GM19452 (cell line): ENCODE measurements at regions not wholly inside any gene's neighbourhood (a gene's known extent, or its start where the extent isn't known, plus 50 kb on each side); places are given as distances from the start of the nearest gene placed in this dataset.
"Not testable (repeated sequence)": the region's sequence is repeated elsewhere in the genome, so short reads cannot be mapped to it uniquely, and the experiment has no call there.

Source experiments
- ATAC-seq: cut with Tn5 transposase; IDR thresholded peaks from one replicate; pipeline ENCODE4 v1.9.1; 2021; ENCODE audit not compliant: unreplicated experiment

GRCh38 chr4:131725521-131725920 is 1423.6 kb upstream of the PCDH10 start:
- not testable (repeated sequence) for ATAC-seq

DNA sequence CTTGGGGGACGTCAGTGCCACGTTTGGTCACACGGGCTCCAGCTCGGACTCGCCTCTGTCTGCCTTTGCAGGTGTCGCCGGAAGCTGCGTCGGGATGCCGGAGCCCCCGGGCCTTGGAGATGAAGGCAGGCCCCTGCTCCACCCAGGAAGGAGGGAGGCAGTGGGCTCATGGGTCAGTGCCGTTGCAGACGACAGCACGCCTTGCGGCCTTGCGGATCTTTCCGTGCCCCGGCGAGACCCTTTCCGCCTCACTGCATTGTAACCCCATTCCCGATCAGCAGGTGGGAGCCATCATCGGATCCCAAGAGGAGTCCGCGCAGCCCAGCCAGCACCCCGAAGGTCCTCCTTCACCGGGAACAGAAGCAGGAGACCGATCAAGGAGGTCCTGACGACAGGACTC is 1422.2 kb upstream of the PCDH10 start:
- ATAC-seq = not testable (repeated sequence)

GRCh38 chr4:131727418-131727817 is 1421.7 kb upstream of the PCDH10 start:
- not testable (repeated sequence) for ATAC-seq

DNA sequence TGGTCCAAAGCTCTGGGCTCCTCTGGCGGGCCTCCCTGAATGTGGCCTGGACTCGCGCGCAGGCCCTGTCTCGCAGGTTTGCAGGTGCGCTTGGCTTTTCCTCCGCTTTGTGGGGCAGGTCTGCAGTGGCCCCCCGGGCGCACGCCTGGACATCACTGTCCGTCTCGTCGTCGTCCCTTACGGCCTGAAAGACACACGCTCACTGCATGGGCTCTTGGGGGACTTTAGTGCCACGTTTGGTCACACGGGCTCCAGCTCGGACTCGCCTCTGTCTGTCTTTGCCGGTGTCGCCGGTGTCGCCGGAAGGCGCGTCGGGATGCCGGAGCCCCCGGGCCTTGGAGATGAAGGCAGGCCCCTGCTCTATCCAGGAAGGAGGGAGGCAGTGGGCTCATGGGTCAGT is 1419.9 kb upstream of the PCDH10 start:
- not testable (repeated sequence) for ATAC-seq

DNA sequence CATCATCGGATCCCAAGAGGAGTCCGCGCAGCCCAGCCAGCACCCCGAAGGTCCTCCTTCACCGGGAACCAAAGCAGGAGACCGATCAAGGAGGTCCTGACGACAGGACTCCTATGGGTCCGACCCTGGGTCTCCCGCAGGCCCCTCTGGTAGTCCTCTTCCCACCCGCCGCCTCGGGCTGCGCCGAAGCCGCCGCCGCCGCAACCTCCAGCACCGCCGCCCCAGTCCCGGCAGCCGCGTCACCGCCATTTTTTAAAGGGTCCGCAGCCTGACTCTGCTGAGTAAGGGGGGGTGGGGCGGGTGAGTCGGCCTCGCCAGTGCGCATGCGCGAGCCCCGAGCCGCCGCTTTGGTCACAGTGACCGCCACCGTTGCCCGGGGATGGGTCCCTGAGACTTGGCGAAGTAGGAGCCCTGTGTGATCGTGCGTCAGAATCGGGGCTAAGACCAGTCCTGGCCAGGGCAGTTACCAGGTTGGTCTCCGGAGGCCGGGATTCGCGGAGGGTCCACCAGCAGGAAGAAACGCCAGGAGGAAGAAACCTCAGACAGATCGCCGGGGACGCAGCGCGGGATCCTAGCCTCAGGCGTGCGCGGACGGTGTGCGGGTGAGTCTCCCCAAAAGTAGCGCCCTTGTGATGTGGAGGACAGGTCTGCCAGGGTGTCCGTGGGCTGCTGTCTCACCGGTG is 1419.2 kb upstream of the PCDH10 start:
- not testable (repeated sequence) for ATAC-seq

GRCh38 chr4:131730574-131730973 is 1418.5 kb upstream of the PCDH10 start:
- ATAC-seq = not testable (repeated sequence)

DNA sequence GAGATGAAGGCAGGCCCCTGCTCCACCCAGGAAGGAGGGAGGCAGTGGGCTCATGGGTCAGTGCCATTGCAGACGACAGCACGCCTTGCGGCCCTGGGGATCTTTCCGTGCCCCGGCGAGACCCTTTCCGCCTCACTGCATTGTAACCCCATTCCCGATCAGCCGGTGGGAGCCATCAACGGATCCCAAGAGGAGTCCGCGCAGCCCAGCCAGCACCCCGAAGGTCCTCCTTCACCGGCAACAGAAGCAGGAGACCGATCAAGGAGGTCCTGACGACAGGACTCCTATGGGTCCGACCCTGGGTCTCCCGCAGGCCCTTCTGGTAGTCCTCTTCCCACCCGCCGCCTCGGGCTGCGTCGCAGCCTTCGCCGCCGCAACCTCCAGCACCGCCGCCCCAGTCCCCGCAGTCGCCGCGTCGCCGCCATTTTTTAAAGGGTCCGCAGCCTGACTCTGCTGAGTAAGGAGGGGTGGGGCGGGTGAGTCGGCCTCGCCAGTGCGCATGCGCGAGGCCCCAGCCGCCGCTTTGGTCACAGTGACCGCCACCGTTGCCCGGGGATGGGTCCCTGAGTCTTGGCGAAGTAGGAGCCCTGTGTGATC is 1417.0 kb upstream of the PCDH10 start:
- ATAC-seq = not testable (repeated sequence)

DNA sequence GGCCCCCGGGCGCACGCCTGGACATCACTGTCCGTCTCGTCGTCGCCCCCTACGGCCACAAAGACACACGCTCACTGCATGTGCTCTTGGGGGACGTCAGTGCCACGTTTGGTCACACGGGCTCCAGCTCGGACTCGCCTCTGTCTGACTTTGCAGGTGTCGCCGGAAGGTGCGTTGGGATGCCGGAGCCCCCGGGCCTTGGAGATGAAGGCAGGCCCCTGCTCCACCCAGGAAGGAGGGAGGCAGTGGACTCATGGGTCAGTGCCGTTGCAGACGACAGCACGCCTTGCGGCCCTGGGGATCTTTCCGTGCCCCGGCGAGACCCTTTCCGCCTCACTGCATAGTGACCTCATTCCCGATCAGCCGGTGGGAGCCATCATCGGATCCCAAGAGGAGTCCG is 1414.8 kb upstream of the PCDH10 start:
- ATAC-seq = not testable (repeated sequence)

- not testable (repeated sequence) for ATAC-seq
Observed at GRCh38 chr4:131734851-131735385, 1414.2 kb upstream of the PCDH10 start.

DNA sequence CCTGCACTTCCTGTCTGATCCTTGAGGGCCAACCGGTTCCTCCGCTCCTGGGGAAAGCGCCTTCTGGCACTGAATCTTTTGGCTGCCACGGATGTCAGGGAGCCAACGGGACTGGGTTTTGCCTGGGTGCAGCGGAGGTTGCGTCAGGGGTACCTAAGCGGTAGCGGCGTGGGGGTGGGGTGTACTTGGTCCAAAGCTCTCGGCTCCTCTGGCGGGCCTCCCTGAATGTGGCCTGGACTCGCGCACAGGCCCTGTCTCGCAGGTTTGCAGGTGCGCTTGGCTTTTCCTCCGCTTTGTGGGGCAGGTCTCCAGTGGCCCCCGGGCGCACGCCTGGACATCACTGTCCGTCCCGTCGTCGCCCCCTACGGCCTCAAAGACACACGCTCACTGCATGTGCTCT is 1410.1 kb upstream of the PCDH10 start:
- ATAC-seq = not testable (repeated sequence)

DNA sequence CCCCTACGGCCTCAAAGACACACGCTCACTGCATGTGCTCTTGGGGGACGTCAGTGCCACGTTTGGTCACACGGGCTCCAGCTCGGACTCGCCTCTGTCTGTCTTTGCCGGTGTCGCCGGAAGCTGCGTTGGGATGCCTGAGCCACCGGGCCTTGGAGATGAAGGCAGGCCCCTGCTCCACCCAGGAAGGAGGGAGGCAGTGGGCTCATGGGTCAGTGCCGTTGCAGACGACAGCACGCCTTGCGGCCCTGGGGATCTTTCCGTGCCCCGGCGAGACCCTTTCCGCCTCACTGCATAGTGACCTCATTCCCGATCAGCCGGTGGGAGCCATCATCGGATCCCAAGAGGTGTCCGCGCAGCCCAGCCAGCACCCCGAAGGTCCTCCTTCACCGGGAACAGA is 1407.3 kb upstream of the PCDH10 start:
- not testable (repeated sequence) for ATAC-seq

GRCh38 chr4:131742536-131743205 is 1406.4 kb upstream of the PCDH10 start:
- not testable (repeated sequence) for ATAC-seq

DNA sequence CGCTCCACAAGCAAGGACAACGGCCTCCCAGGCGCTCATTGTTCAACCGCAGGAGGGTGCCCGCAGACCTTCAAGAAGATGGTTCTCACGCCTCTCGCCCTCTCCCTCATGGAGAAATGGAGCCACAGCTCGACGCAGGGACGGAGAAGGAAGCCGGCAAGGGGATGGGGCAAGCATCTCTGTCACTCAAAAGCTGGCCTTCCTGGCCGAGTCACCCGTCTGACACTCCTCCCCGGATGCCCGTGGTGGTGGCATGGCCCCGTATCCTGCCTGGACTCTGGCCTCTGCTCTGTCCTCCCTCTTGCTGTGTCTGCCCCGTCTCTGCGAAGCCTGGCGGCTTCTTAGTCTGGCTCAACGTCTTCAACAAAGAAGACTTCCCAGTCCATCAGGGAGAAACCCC is 1405.7 kb upstream of the PCDH10 start:
- ATAC-seq = not testable (repeated sequence)

DNA sequence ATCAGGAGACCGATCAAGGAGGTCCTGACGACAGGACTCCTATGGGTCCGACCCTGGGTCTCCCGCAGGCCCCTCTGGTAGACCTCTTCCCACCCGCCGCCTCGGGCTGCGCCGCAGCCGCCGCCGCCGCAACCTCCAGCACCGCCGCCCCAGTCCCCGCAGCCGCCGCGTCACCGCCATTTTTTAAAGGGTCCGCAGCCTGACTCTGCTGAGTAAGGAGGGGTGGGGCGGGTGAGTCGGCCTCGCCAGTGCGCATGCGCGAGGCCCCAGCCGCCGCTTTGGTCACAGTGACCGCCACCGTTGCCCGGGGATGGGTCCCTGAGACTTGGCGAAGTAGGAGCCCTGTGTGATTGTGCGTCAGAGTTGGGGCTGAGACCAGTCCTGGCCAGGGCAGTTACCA is 1401.9 kb upstream of the PCDH10 start:
- ATAC-seq = not testable (repeated sequence)

GRCh38 chr4:131749224-131749623 is 1399.9 kb upstream of the PCDH10 start:
- ATAC-seq = not testable (repeated sequence)

- not testable (repeated sequence) for ATAC-seq
Observed at GRCh38 chr4:131750006-131750405, 1399.1 kb upstream of the PCDH10 start.

DNA sequence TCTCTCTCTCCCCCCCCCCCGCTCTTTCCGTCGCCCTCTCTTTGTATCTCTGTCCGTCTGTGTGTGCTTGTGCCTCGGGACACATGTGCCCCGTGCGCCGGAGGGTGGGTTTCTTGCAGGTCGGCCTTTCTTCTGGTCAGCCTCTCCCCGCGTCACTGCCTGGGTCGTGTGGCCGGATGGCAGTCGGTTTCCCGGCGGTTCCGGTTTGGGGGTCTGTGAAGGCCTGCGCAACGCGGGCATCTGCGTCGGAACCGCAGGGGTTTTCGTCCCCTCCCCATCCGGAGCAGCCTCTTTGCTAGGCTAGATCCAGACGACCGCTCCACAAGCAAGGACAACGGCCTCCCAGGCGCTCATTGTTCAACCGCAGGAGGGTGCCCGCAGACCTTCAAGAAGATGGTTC is 1398.6 kb upstream of the PCDH10 start:
- not testable (repeated sequence) for ATAC-seq

DNA sequence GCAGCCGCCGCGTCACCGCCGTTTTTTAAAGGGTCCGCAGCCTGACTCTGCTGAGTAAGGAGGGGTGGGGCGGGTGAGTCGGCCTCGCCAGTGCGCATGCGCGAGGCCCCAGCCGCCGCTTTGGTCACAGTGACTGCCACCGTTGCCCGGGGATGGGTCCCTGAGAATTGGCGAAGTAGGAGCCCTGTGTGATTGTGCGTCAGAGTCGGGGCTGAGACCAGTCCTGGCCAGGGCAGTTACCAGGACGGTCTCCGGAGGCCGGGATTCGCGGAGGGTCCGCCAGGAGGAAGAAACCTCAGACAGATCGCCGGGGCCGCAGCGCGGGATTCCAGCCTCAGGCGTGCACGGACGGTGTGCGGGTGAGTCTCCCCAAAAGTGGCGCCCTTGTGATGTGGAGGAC is 1386.9 kb upstream of the PCDH10 start:
- ATAC-seq = not testable (repeated sequence)

- ATAC-seq = no peak
Observed at GRCh38 chr4:131764730-131765129, 1384.4 kb upstream of the PCDH10 start.

DNA sequence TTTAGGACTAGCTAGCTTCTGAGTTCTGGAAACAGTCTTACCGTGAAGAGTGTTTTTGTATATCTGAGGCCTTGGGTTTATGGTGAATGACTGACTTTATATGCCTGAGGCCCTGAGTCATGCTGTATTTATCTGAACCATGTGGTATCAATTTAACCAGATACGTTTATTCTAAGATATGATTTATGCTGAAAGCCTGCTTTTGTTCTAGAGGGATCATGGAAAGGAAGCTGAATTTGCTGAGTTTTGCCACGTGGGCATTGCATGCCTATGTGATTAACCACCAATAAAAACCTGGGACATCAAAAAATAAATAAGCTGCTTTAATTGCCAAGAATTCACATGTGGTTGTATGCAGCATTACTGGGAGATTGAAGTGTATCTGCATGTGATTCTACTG is 1374.7 kb upstream of the PCDH10 start:
- ATAC-seq = not testable (repeated sequence)

- not testable (repeated sequence) for ATAC-seq
Observed at GRCh38 chr4:131810565-131810964, 1338.5 kb upstream of the PCDH10 start.
